GM23248 (cell line): ENCODE measurements at regions not wholly inside any gene's neighbourhood (a gene's known extent, or its start where the extent isn't known, plus 50 kb on each side); places are given as distances from the start of the nearest gene placed in this dataset.
"Not testable (repeated sequence)": the region's sequence is repeated elsewhere in the genome, so short reads cannot be mapped to it uniquely, and the experiment has no call there.

Experiments used
- DNase-seq: peaks from one replicate; pipeline ENCODE4 v3.0.0-alpha.2; 2015
- H2AFZ ChIP-seq: fragments of 200-600 bp; sonication (generic); 2 replicates; pipeline ENCODE4 v1.6.1; 2016; ENCODE audit warnings: antibody characterized with exemption
- H3F3A ChIP-seq: fragments of 200-600 bp; sonication (generic); 2 replicates; pipeline ENCODE4 v1.6.1; 2016; ENCODE audit warnings: mild to moderate bottlenecking, antibody characterized with exemption, mixed run types; ENCODE audit not compliant: insufficient read depth
- H3K27ac ChIP-seq: fragments of 200-600 bp; sonication (generic); 2 replicates; pipeline ENCODE4 v1.5.1; 2016; ENCODE audit warnings: mild to moderate bottlenecking
- H3K27me3 ChIP-seq: fragments of 200-600 bp; sonication (generic); replicated peaks from 2 replicates; pipeline ENCODE4 v1.6.1; 2016; ENCODE audit warnings: mild to moderate bottlenecking; ENCODE audit not compliant: insufficient read depth
- H3K36me3 ChIP-seq: fragments of 200-600 bp; sonication (generic); 2 replicates; pipeline ENCODE4 v1.6.1; 2016; ENCODE audit warnings: low read depth, mild to moderate bottlenecking
- H3K4me1 ChIP-seq: fragments of 200-600 bp; sonication (generic); 2 replicates; pipeline ENCODE4 v1.6.1; 2016; ENCODE audit warnings: mild to moderate bottlenecking; ENCODE audit not compliant: insufficient read depth
- H3K4me2 ChIP-seq: fragments of 200-600 bp; sonication (generic); one replicate; pipeline ENCODE4 v1.6.1; 2016; ENCODE audit warnings: mild to moderate bottlenecking; ENCODE audit not compliant: unreplicated experiment
- H3K4me3 ChIP-seq: fragments of 200-600 bp; sonication (generic); 2 replicates; pipeline ENCODE4 v1.5.1; 2016; ENCODE audit warnings: mild to moderate bottlenecking
- H3K79me2 ChIP-seq: fragments of 200-600 bp; sonication (generic); 2 replicates; pipeline ENCODE4 v1.6.1; 2016; ENCODE audit warnings: mild to moderate bottlenecking; ENCODE audit not compliant: insufficient read depth
- H3K9ac ChIP-seq: fragments of 200-600 bp; sonication (generic); 2 replicates; pipeline ENCODE4 v1.6.1; 2016; ENCODE audit warnings: mild to moderate bottlenecking
- H3K9me2 ChIP-seq: fragments of 200-600 bp; sonication (generic); 2 replicates; pipeline ENCODE4 v1.6.1; 2016; ENCODE audit warnings: mixed run types, mild to moderate bottlenecking, moderate library complexity; ENCODE audit not compliant: insufficient read depth
- H3K9me3 ChIP-seq: fragments of 200-600 bp; sonication (generic); one replicate; pipeline ENCODE4 v1.6.1; 2017; ENCODE audit warnings: low read depth
- H4K20me1 ChIP-seq: fragments of 200-600 bp; sonication (generic); 2 replicates; pipeline ENCODE4 v1.6.0; 2016; ENCODE audit not compliant: insufficient read depth
- EZH2 ChIP-seq: fragments of 200-600 bp; sonication (generic); IDR thresholded peaks from 2 replicates; pipeline ENCODE4 v1.6.1; 2018; ENCODE audit warnings: antibody characterized with exemption, mild to moderate bottlenecking; ENCODE audit not compliant: insufficient read depth, poor library complexity, severe bottlenecking
- EZH2phosphoT487 ChIP-seq: fragments of 200-600 bp; sonication (generic); IDR thresholded peaks from 2 replicates; pipeline ENCODE4 v1.6.1; 2018; ENCODE audit warnings: antibody characterized with exemption, moderate library complexity, mild to moderate bottlenecking, low read depth; ENCODE audit not compliant: insufficient read depth
- whole genome bisulfite sequencing, 2 experiments: methylation state at CpG; one replicate each; pipeline ENCODE4 v1.1.6; 2015 to 2017; ENCODE audit warnings: low lambda C conversion rate in 2 of 2, low coverage in 1 of 2; ENCODE audit errors: missing lambda C conversion rate in 2 of 2; 5-methylcytosine and 5-hydroxymethylcytosine counted together
- in situ Hi-C: fragments of 300-500 bp; cut with MboI; formaldehyde crosslinking; loops from 2 replicates; pipeline ENCODE4 v1.15.0; 2020

DNA sequence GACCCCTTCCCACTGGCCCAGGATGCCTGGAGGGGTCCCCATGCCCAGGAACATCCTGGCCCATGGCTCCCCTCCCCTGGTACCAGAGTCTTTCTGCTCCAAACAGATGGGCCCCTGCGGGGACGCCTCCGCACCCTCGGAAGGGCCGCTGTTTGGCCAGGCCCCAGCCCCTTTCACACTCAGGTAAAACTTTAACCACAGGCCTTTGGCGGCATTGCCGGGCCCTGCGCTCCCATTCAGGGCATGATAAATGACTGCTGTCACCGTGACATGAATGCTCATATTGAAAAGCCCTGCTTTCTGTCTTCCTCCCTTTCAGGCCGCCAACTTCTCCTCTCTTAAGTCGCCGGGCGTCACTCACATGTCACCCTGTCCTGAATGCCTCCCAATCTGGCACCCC, 141.5 kb upstream of the TOP1 start:
- Histone ChIP-seq H3K9me3 (no peaks in the 10 kb centered on the region), H3K4me2 (no peak overlapping the region), H2AFZ (no peak overlapping the region), H3K9me2 (no peaks in the 10 kb centered on the region), H3K79me2 (no peaks in the 10 kb centered on the region), H3F3A (no peaks in the 10 kb centered on the region), H3K27ac (no peak overlapping the region), H3K4me1 (no peaks in the 10 kb centered on the region), H3K4me3 (no peak overlapping the region), H3K9ac (no peak overlapping the region), H3K36me3 (no peaks in the 10 kb centered on the region), H4K20me1 (no peaks in the 10 kb centered on the region), H3K27me3 (peaks cover 9% of the 10 kb centered on the region; the same call in 1 of the 2 replicates)
- TF ChIP-seq EZH2 (no peak), EZH2phosphoT487 (no peak)
- in situ Hi-C loops, result no loop called here
- 65 to 71% methylated on average over 11 to 13 of the region's 13 CpGs for WGBS, 2 experiments
- no peak for DNase-seq

DNA sequence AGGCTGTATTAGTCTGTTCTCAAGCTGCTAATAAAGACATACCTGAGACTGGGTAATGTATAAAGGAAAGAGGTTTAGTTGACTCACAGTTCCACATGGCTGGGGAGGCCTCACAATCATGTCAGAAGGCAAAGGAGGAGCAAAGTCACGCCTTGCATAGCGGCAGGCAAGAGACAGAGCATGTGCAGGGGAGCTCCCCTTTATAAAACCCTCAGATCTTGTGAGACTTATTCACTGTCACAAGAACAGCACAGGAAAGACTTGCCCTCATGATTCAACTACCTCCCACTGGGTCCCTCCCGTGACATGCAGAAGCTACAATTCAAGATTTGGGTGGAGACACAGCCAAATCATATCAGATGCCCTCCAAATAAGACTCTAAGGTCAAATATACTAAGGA, 139.4 kb upstream of the TOP1 start:
- H3K4me1 ChIP-seq, H3K9me3 ChIP-seq, DNase-seq, H3K27ac ChIP-seq, H3K4me3 ChIP-seq, H2AFZ ChIP-seq, H4K20me1 ChIP-seq, H3K4me2 ChIP-seq, H3K9me2 ChIP-seq, H3K9ac ChIP-seq, H3F3A ChIP-seq, H3K79me2 ChIP-seq, in situ Hi-C loops, H3K36me3 ChIP-seq, H3K27me3 ChIP-seq: not testable (repeated sequence)
- 77 to 89% methylated on average over 3 of the region's 3 CpGs for WGBS, 2 experiments

DNA sequence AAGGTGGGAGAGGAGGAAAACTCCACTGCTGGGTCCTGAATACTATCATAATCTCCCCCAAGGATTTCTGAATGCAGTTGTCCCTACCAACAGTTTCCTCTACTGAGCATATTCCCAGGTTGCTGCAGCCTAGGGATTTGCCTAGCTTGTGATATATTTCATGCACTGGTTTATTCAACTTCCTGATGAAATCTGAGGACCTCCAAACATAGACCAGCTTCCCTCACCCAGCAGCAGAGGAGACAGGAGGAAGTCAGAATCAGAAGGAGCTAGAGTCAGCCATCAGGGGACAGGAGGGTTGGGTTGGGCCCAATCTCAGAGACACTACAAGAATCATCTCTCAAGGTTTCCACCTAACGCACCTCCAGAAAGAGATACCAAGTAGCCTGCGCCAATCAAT, 138.4 kb upstream of the TOP1 start:
- Histone ChIP-seq H3K27ac (no peak overlapping the region), H4K20me1 (no peaks in the 10 kb centered on the region), H3K4me1 (no peaks in the 10 kb centered on the region), H3K36me3 (no peaks in the 10 kb centered on the region), H3K9me3 (no peaks in the 10 kb centered on the region), H3K9ac (no peak overlapping the region), H3F3A (no peaks in the 10 kb centered on the region), H3K79me2 (no peaks in the 10 kb centered on the region), H3K4me2 (no peak overlapping the region), H2AFZ (no peak overlapping the region), H3K4me3 (no peak overlapping the region), H3K9me2 (no peaks in the 10 kb centered on the region), H3K27me3 (peaks cover 9% of the 10 kb centered on the region)
- 76 to 90% methylated on average over 2 of the region's 2 CpGs for WGBS, 2 experiments
- TF ChIP-seq EZH2 (no peak), EZH2phosphoT487 (no peak)
- DNase-seq, result no peak
- in situ Hi-C loops, result no loop called here

DNA sequence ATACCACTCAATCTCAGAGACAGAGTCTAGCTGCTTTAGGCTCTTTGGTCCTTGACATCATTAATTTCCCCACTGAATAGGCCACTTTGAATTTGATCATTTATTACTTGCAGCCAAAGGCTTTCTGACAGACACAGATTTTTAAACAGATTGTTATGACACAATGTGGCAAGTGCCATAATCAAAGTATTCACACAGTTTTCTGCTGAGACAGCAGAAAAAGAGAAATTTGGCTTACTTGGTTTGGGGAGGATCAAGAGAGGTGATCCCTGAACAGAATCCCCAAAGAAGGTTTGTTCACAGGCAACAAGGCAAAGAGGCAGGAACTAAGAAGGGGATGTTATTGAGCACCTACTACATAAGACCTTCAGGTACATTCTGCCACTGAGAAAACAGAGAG, 138.0 kb upstream of the TOP1 start:
- no peaks in the 10 kb centered on the region for H3K9me3 ChIP-seq
- no peak overlapping the region for H3K27ac ChIP-seq
- no peak for DNase-seq
- H3K27me3 ChIP-seq, result peaks cover 9% of the 10 kb centered on the region
- H4K20me1 ChIP-seq, result no peaks in the 10 kb centered on the region
- H3K79me2 ChIP-seq, result no peaks in the 10 kb centered on the region
- no peak overlapping the region for H3K9ac ChIP-seq
- H3K9me2 ChIP-seq, result no peaks in the 10 kb centered on the region
- H2AFZ ChIP-seq, result no peak overlapping the region
- TF ChIP-seq EZH2phosphoT487, result no peak
- no peaks in the 10 kb centered on the region for H3K4me1 ChIP-seq
- H3F3A ChIP-seq, result no peaks in the 10 kb centered on the region
- no peak overlapping the region for H3K4me3 ChIP-seq
- in situ Hi-C loops, result no loop called here
- H3K36me3 ChIP-seq, result no peaks in the 10 kb centered on the region
- no peak overlapping the region for H3K4me2 ChIP-seq

DNA sequence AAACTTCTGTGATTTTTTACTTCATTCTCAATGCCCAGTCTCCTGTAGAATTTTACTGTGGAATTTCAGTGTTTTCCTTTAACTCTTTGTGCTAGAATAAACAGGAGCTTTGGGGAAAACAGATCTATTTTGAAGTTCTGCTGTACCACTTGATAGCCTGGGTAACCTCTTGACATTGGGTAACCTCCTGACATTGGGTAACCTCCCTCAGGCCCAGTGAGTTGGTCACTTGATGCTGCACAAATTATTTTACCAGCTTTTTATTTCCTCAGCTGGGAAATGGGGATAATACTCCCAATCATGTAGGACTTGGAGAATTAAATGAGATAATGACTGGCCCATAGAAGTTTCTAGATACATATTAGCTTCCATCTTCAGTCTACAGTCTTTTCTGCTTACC, 137.3 kb upstream of the TOP1 start:
- Histone ChIP-seq H3K36me3 (no peaks in the 10 kb centered on the region), H3F3A (no peaks in the 10 kb centered on the region), H4K20me1 (no peaks in the 10 kb centered on the region), H3K9me2 (no peaks in the 10 kb centered on the region), H3K27me3 (peaks cover 9% of the 10 kb centered on the region), H3K79me2 (no peaks in the 10 kb centered on the region), H2AFZ (no peak overlapping the region), H3K9me3 (no peaks in the 10 kb centered on the region), H3K4me3 (no peak overlapping the region), H3K4me1 (no peaks in the 10 kb centered on the region), H3K9ac (no peak overlapping the region), H3K4me2 (no peak overlapping the region), H3K27ac (no peak overlapping the region)
- in situ Hi-C loops, result no loop called here
- no peak for TF ChIP-seq EZH2
- no peak for TF ChIP-seq EZH2phosphoT487
- DNase-seq, result no peak
